T-helper 2 cell treated with Interferon-gamma antibody and Interleukin-4, amounts not matched to agents 100 ng/mL and 5 ng/mL, for 36 hours (primary cell): ENCODE measurements at regions not wholly inside any gene's neighbourhood (a gene's known extent, or its start where the extent isn't known, plus 50 kb on each side); places are given as distances from the start of the nearest gene placed in this dataset.

ENCODE experiments used
- intact Hi-C: fragments of 100-400 bp; cut with micrococcal nuclease; formaldehyde crosslinking; loops from one replicate; pipeline ENCODE4 v1.15.1; 2023

- intact Hi-C loops, result no loop called here
Measured at GRCh38 chr2:221360742-221361141, 211.4 kb downstream of the EPHA4 start.

- intact Hi-C loops, result no loop called here
Measured at GRCh38 chr2:221361633-221362032, 210.5 kb downstream of the EPHA4 start.

- intact Hi-C loops, result no loop called here
Measured at GRCh38 chr2:221364672-221365071, 207.4 kb downstream of the EPHA4 start.
